A549 (cell line): ENCODE measurements at regions not wholly inside any gene's neighbourhood (a gene's known extent, or its start where the extent isn't known, plus 50 kb on each side); places are given as distances from the start of the nearest gene placed in this dataset.

Experiments used
- ATAC-seq, 2 experiments: fragments of 200-7000 bp in 1 of 2; fragments of >200 bp in 1 of 2; cut with Nextera tagmentation in 1 of 2; cut with Tn5 transposase in 1 of 2; 3 replicates each; pipeline versions ENCODE4 v1.8.0 to v1.9.1; 2018 to 2020; ENCODE audit warnings: mild to moderate bottlenecking in 1 of 2, moderate library complexity in 1 of 2
- CTCF ChIA-PET: fragments of 300-600 bp; sonication (Branson Sonifier 250); formaldehyde crosslinking; extraction: SDS; loops from one replicate; lab custom pipeline; 2021; ENCODE audit warnings: antibody characterized with exemption, inconsistent platforms; lab: Yijun Ruan, JAX
- POLR2A ChIA-PET: fragments of 350-600 bp; formaldehyde crosslinking; extraction: SDS; loops from one replicate; lab custom pipeline; 2021; ENCODE audit warnings: antibody characterized with exemption, inconsistent platforms; lab: Yijun Ruan, JAX
- DNase-seq, 2 experiments: peaks; one replicate each; pipeline versions ENCODE4 v3.0.0 to v3.0.0-alpha.2; 2011 to 2016; ENCODE audit warnings: low read depth in 1 of 2, low spot score in 1 of 2
- FAIRE-seq: peaks from 2 replicates; lab custom pipeline; 2011; peaks lifted over from hg19 to GRCh38; lab: Jason Lieb, UNC
- H3K27ac ChIP-seq, 2 experiments: fragments of >200 bp; sonication (Bioruptor Twin); formaldehyde crosslinking; 3 replicates each; pipeline ENCODE4 v1.5.1; 2016 to 2017
- H3K4me1 ChIP-seq: fragments of >200 bp; sonication (Bioruptor Twin); formaldehyde crosslinking; 3 replicates; pipeline ENCODE4 v1.6.1; 2016
- H3K4me2 ChIP-seq: fragments of >200 bp; sonication (Bioruptor Twin); formaldehyde crosslinking; 3 replicates; pipeline ENCODE4 v1.6.1; 2016
- H3K4me3 ChIP-seq: fragments of >200 bp; sonication (Bioruptor Twin); formaldehyde crosslinking; 3 replicates; pipeline ENCODE4 v1.5.1; 2016
- H3K9me3 ChIP-seq: fragments of >200 bp; sonication (Bioruptor Twin); formaldehyde crosslinking; 3 replicates; pipeline ENCODE4 v1.6.1; 2016
- BHLHE40 ChIP-seq: IDR thresholded peaks from 2 replicates; pipeline ENCODE4 v1.6.1; 2012; ENCODE audit warnings: low read depth, low read length, inconsistent platforms
- CBX2 ChIP-seq: fragments of 200-600 bp; sonication (generic); IDR thresholded peaks from 2 replicates; pipeline ENCODE4 v1.6.1; 2016; ENCODE audit warnings: low read depth, mild to moderate bottlenecking, borderline replicate concordance
- CEBPB ChIP-seq, 2 experiments: fragments of >200 bp in 1 of 2; sonication (Bioruptor Twin) in 1 of 2; formaldehyde crosslinking in 1 of 2; IDR thresholded peaks; 2 replicates each; pipeline ENCODE4 v1.6.1; 2012 to 2016
- CHD4 ChIP-seq: fragments of 200-600 bp; sonication (generic); IDR thresholded peaks from 2 replicates; pipeline ENCODE4 v1.6.1; 2016; ENCODE audit warnings: antibody characterized with exemption, mild to moderate bottlenecking, borderline replicate concordance
- ELK1 ChIP-seq: fragments of 150-350 bp; IDR thresholded peaks from 2 replicates; pipeline ENCODE4 v1.6.1; 2014; ENCODE audit warnings: low read depth, mild to moderate bottlenecking, low read length
- ESRRA ChIP-seq: fragments of 150-350 bp; IDR thresholded peaks from 2 replicates; pipeline ENCODE4 v1.6.1; 2014; ENCODE audit warnings: mild to moderate bottlenecking, low read length, borderline replicate concordance
- FOSB ChIP-seq: fragments of 250-450 bp; sonication (Bioruptor Pico); IDR thresholded peaks from 2 replicates; pipeline ENCODE4 v1.5.0; 2020; ENCODE audit warnings: mild to moderate bottlenecking, moderate library complexity
- HDAC2 ChIP-seq: fragments of 200-600 bp; sonication (generic); IDR thresholded peaks from 2 replicates; pipeline ENCODE4 v1.6.1; 2016
- HMGXB4 ChIP-seq: fragments of 250-450 bp; sonication (Bioruptor Pico); IDR thresholded peaks from 2 replicates; pipeline ENCODE4 v1.5.0; 2021; ENCODE audit warnings: mild to moderate bottlenecking, moderate library complexity, borderline replicate concordance
- HOXB13 ChIP-seq: fragments of 250-450 bp; sonication (Bioruptor Pico); IDR thresholded peaks from 2 replicates; pipeline ENCODE4 v1.5.0; 2020; ENCODE audit warnings: low read depth, mild to moderate bottlenecking, moderate library complexity
- JUN ChIP-seq, 2 experiments: fragments of >200 bp; sonication (Bioruptor Twin); formaldehyde crosslinking; IDR thresholded peaks; 2 replicates in 1 of 2; 3 replicates in 1 of 2; pipeline ENCODE4 v1.6.1; 2016 to 2017
- MYC ChIP-seq: IDR thresholded peaks from 2 replicates; pipeline ENCODE4 v1.6.1; 2012; ENCODE audit warnings: mild to moderate bottlenecking, inconsistent platforms, low read length, improper control_type of control experiment, borderline replicate concordance
- NPAS2 ChIP-seq: fragments of 250-450 bp; sonication (Bioruptor Pico); IDR thresholded peaks from 2 replicates; pipeline ENCODE4 v1.8.0; 2022; ENCODE audit warnings: mild to moderate bottlenecking, moderate library complexity, borderline replicate concordance
- PHF8 ChIP-seq: fragments of 200-600 bp; sonication (generic); IDR thresholded peaks from 2 replicates; pipeline ENCODE4 v1.6.1; 2016; ENCODE audit warnings: low read depth, mild to moderate bottlenecking, antibody characterized with exemption, moderate library complexity, borderline replicate concordance
- RAD21 ChIP-seq, 2 experiments: fragments of >200 bp in 1 of 2; sonication (Bioruptor Twin) in 1 of 2; formaldehyde crosslinking in 1 of 2; IDR thresholded peaks in 1 of 2; conservative IDR thresholded peaks in 1 of 2; 2 replicates in 1 of 2; 3 replicates in 1 of 2; pipeline ENCODE4 v1.6.1; 2012 to 2018; ENCODE audit warnings: inconsistent platforms in 1 of 2
- RNF2 ChIP-seq: fragments of 200-600 bp; sonication (generic); IDR thresholded peaks from 2 replicates; pipeline ENCODE4 v1.6.1; 2016; ENCODE audit warnings: low read depth, mild to moderate bottlenecking, antibody characterized with exemption, moderate library complexity, borderline replicate concordance
- SMC3 ChIP-seq: fragments of >200 bp; sonication (Bioruptor Twin); formaldehyde crosslinking; IDR thresholded peaks from 3 replicates; pipeline ENCODE4 v1.6.1; 2018; ENCODE audit warnings: inconsistent platforms
- ZNF302 ChIP-seq: fragments of 250-450 bp; sonication (Bioruptor Pico); IDR thresholded peaks from 2 replicates; pipeline ENCODE4 v1.9.0; 2021; ENCODE audit warnings: inconsistent platforms, mild to moderate bottlenecking, moderate library complexity
- WGBS: methylation state at CpG from one replicate; pipeline ENCODE4 v1.1.6; 2017; ENCODE audit errors: missing lambda C conversion rate; 5-methylcytosine and 5-hydroxymethylcytosine counted together
- TF ChIP-seq, protein P1 (sequence below): IDR thresholded peaks from 2 replicates; pipeline ENCODE4 v1.6.1; 2012
- TF ChIP-seq, protein P2 (sequence below): fragments of 200-600 bp; sonication (generic); IDR thresholded peaks from 2 replicates; pipeline ENCODE4 v1.6.1; 2016; ENCODE audit warnings: antibody characterized with exemption, mild to moderate bottlenecking, moderate library complexity

DNA sequence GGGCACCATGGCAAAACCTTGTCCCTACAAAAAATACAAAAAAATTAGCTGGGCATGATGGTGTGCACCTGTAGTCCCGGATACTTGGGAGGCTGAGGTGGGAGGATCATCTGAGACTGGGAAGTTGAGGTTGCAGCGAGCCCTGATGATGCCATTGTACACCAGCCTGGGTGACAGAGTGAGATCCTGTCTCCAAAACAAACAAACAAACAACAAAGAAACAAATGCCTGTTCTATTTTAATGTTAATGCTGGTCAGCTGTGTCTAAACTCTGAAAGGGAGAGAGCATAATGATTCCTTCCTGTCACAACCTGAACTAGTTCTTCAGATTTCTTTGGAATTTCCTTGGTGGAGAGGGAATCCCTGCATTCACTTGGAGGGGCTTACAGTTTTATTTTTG lies 413.0 kb upstream of the TBL1XR1 start (continued):
- TF ChIP-seq BHLHE40, result no peak
- TF ChIP-seq, all 56 proteins: peak for 0

DNA sequence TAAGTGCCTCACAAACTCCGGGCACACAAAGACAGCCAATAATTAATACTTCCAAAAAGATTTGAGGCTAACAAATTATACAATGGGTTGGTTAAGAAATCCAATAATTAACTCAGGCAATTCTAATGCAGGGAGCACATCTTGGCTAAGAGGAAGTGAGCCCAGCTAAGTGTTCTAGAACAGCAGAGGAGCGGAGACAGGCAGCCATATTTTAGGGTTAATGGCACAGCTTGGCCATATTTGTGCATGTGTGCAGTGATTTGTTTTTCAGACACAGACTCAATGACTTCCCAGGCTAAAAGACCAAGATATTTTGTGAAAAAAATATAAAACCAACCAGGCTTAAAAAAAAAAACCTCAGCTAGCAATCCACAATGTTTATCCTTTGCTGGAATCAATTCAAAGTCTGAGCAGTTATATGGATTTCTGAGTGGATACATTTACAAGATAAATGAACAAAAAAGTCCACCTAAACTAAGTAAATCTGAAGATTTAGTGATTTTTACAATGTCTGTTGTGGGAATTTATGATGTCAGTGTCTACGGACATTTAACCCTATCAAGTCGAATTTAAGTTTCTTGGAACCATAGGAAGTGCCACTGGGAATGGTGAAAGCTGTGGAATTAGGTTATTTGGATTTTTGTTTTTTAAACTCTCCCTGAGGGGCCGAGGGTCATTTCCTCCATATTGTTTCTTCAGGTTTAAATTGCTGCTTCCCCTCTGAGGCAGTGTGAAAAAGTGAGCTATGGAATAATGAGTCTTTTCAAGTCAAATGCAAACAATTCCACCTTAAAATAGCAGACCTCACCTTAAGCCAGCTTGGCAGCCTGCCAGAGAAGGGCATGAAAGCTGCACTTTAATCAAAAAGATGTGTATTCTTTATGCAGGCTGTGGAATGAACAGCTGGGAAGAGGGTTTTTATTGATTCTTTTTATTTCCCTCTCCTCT lies 413.7 kb upstream of the TBL1XR1 start:
- H3K4me3 ChIP-seq, result no peak overlapping the region

More for the DNA sequence above, 413.7 kb upstream of the TBL1XR1 start:
- WGBS, result 72% methylated on average over 5 of the region's 5 CpGs
- POLR2A ChIA-PET, result no interaction called here
- H3K4me1 ChIP-seq, result peaks cover 41% of the 10 kb centered on the region
- DNase-seq, result no peak
- no peaks in the 10 kb centered on the region for H3K9me3 ChIP-seq
- CTCF ChIA-PET, result no interaction called here
- ATAC-seq, result no peak
- FAIRE-seq, result no peak
- TF ChIP-seq CBX2 (no peak), ELK1 (no peak), ESRRA (no peak), CHD4 (no peak), HMGXB4 (no peak), PHF8 (no peak), NPAS2 (CRISPR knock-in tag) (no peak), MYC (no peak), SMC3 (no peak), ZNF302 (CRISPR knock-in tag) (no peak), HOXB13 (CRISPR knock-in tag) (no peak), HDAC2 (no peak), RAD21 (conservative IDR thresholded peaks at IDR 0.05 in 1 of 2, IDR thresholded peaks at IDR 0.05 in 1 of 2) (no peak), CEBPB (IDR thresholded peaks at IDR 0.05) (no peak), RNF2 (no peak), JUN (IDR thresholded peaks at IDR 0.05) (no peak), FOSB (no peak)
- TF ChIP-seq, protein P1, sequence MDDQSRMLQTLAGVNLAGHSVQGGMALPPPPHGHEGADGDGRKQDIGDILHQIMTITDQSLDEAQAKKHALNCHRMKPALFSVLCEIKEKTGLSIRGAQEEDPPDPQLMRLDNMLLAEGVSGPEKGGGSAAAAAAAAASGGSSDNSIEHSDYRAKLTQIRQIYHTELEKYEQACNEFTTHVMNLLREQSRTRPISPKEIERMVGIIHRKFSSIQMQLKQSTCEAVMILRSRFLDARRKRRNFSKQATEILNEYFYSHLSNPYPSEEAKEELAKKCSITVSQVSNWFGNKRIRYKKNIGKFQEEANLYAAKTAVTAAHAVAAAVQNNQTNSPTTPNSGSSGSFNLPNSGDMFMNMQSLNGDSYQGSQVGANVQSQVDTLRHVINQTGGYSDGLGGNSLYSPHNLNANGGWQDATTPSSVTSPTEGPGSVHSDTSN, result no peak
- TF ChIP-seq, protein P2, sequence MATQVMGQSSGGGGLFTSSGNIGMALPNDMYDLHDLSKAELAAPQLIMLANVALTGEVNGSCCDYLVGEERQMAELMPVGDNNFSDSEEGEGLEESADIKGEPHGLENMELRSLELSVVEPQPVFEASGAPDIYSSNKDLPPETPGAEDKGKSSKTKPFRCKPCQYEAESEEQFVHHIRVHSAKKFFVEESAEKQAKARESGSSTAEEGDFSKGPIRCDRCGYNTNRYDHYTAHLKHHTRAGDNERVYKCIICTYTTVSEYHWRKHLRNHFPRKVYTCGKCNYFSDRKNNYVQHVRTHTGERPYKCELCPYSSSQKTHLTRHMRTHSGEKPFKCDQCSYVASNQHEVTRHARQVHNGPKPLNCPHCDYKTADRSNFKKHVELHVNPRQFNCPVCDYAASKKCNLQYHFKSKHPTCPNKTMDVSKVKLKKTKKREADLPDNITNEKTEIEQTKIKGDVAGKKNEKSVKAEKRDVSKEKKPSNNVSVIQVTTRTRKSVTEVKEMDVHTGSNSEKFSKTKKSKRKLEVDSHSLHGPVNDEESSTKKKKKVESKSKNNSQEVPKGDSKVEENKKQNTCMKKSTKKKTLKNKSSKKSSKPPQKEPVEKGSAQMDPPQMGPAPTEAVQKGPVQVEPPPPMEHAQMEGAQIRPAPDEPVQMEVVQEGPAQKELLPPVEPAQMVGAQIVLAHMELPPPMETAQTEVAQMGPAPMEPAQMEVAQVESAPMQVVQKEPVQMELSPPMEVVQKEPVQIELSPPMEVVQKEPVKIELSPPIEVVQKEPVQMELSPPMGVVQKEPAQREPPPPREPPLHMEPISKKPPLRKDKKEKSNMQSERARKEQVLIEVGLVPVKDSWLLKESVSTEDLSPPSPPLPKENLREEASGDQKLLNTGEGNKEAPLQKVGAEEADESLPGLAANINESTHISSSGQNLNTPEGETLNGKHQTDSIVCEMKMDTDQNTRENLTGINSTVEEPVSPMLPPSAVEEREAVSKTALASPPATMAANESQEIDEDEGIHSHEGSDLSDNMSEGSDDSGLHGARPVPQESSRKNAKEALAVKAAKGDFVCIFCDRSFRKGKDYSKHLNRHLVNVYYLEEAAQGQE, result no peak
- H3K4me2 ChIP-seq, result peak overlapping the region; percentile 25; the same call in 2 of the 3 replicates
- peak overlapping the region; percentile 40 to 58; a peak in 4 of 6 replicates for H3K27ac ChIP-seq
